HEK293T (cell line): ENCODE measurements at regions not wholly inside any gene's neighbourhood (a gene's known extent, or its start where the extent isn't known, plus 50 kb on each side); places are given as distances from the start of the nearest gene placed in this dataset.

Experiments used
- CTCF ChIA-PET: fragments of 350-600 bp; formaldehyde crosslinking; extraction: SDS; loops from one replicate; lab custom pipeline; 2021; ENCODE audit warnings: antibody characterized with exemption, inconsistent platforms; lab: Yijun Ruan, JAX
- POLR2A ChIA-PET: fragments of 350-600 bp; formaldehyde crosslinking; extraction: SDS; loops from one replicate; lab custom pipeline; 2020; ENCODE audit warnings: antibody characterized with exemption, inconsistent platforms; lab: Yijun Ruan, JAX
- DNase-seq: peaks from one replicate; pipeline ENCODE4 v3.0.0; 2012; ENCODE audit warnings: mixed read lengths; ENCODE audit errors: extremely low spot score
- ARNT ChIP-seq: fragments of 450-650 bp; IDR thresholded peaks from 2 replicates; pipeline ENCODE4 v1.6.1; 2017; ENCODE audit warnings: mild to moderate bottlenecking
- BHLHE40 ChIP-seq: fragments of 450-650 bp; IDR thresholded peaks from 2 replicates; pipeline ENCODE4 v1.6.1; 2016; ENCODE audit warnings: mild to moderate bottlenecking, moderate library complexity, borderline replicate concordance
- CTBP1 ChIP-seq: fragments of 450-650 bp; IDR thresholded peaks from 2 replicates; pipeline ENCODE4 v1.6.1; 2016; ENCODE audit warnings: borderline replicate concordance
- ELF4 ChIP-seq: fragments of 450-650 bp; IDR thresholded peaks from 2 replicates; pipeline ENCODE4 v1.6.1; 2017; ENCODE audit warnings: antibody characterized with exemption
- FOXA1 ChIP-seq: fragments of 450-650 bp; IDR thresholded peaks from 2 replicates; pipeline ENCODE4 v1.6.1; 2016; ENCODE audit warnings: mild to moderate bottlenecking
- FOXK2 ChIP-seq: fragments of 450-650 bp; IDR thresholded peaks from 2 replicates; pipeline ENCODE4 v1.6.1; 2016; ENCODE audit warnings: mild to moderate bottlenecking
- FOXM1 ChIP-seq: fragments of 450-650 bp; IDR thresholded peaks from 2 replicates; pipeline ENCODE4 v1.6.1; 2017; ENCODE audit warnings: mild to moderate bottlenecking, borderline replicate concordance
- HDGF ChIP-seq: fragments of 450-650 bp; IDR thresholded peaks from 2 replicates; pipeline ENCODE4 v1.6.1; 2017; ENCODE audit warnings: antibody characterized with exemption, borderline replicate concordance
- L3MBTL2 ChIP-seq: fragments of 450-650 bp; conservative IDR thresholded peaks from 2 replicates; pipeline ENCODE4 v1.6.1; 2016; ENCODE audit warnings: mild to moderate bottlenecking
- LEF1 ChIP-seq: fragments of 450-650 bp; IDR thresholded peaks from 2 replicates; pipeline ENCODE4 v1.6.1; 2017; ENCODE audit warnings: mild to moderate bottlenecking, borderline replicate concordance
- NFRKB ChIP-seq: fragments of 450-650 bp; IDR thresholded peaks from 2 replicates; pipeline ENCODE4 v1.6.1; 2016; ENCODE audit warnings: mild to moderate bottlenecking, moderate library complexity
- PKNOX1 ChIP-seq: fragments of 450-650 bp; IDR thresholded peaks from 2 replicates; pipeline ENCODE4 v1.6.1; 2016
- SP1 ChIP-seq: fragments of 450-650 bp; IDR thresholded peaks from 2 replicates; pipeline ENCODE4 v1.6.1; 2017
- SUZ12 ChIP-seq: fragments of 450-650 bp; IDR thresholded peaks from 2 replicates; pipeline ENCODE4 v1.6.1; 2016; ENCODE audit warnings: mild to moderate bottlenecking
- TARDBP ChIP-seq: fragments of 450-650 bp; IDR thresholded peaks from 2 replicates; pipeline ENCODE4 v1.6.1; 2016
- ZNF384 ChIP-seq: fragments of 450-650 bp; IDR thresholded peaks from 2 replicates; pipeline ENCODE4 v1.6.1; 2016

GRCh38 chr11:39806652-39807051, 1652.8 kb downstream of the LRRC4C start:
- TF ChIP-seq PKNOX1 (no peak), SP1 (no peak), SUZ12 (no peak), L3MBTL2 (no peak), NFRKB (no peak), ARNT (no peak), CTBP1 (no peak), TARDBP (no peak), FOXM1 (no peak), FOXA1 (no peak), ELF4 (no peak), ZNF384 (no peak)
- ChIA-PET POLR2A (no interaction called here), CTCF (no interaction called here)
- DNase-seq, result no peak

- CTCF ChIA-PET, result interaction anchor here (0.6 kb wide), 1 partner anchor 429 kb away, joined by 3 read pairs; no protein-coding TSS in a partner anchor
- no peak for DNase-seq
- no peak for TF ChIP-seq FOXA1
- POLR2A ChIA-PET, result no interaction called here
Measured at GRCh38 chr11:39804271-39804670, 1655.2 kb downstream of the LRRC4C start.

- ChIA-PET CTCF (no interaction called here), POLR2A (no interaction called here)
- DNase-seq, result no peak
- TF ChIP-seq BHLHE40 (no peak), FOXK2 (no peak), FOXA1 (no peak), HDGF (no peak), ELF4 (no peak), FOXM1 (no peak), ARNT (no peak), SP1 (no peak), NFRKB (no peak), LEF1 (no peak), TARDBP (no peak), PKNOX1 (no peak), SUZ12 (no peak)
Measured at GRCh38 chr11:39786682-39787081, 1672.8 kb downstream of the LRRC4C start.

- TF ChIP-seq FOXK2 (no peak), TARDBP (no peak), BHLHE40 (no peak), ARNT (no peak), HDGF (no peak), NFRKB (no peak), ZNF384 (no peak), CTBP1 (no peak), L3MBTL2 (no peak), FOXM1 (no peak), ELF4 (no peak), SP1 (no peak), LEF1 (no peak)
- ChIA-PET CTCF (no interaction called here), POLR2A (no interaction called here)
- no peak for DNase-seq
Measured at GRCh38 chr11:39786281-39786680, 1673.2 kb downstream of the LRRC4C start.

- TF ChIP-seq L3MBTL2, result no peak
- TF ChIP-seq SUZ12, result no peak
- no peak for TF ChIP-seq ELF4
- no peak for TF ChIP-seq CTBP1
- no peak for TF ChIP-seq NFRKB
- TF ChIP-seq PKNOX1, result no peak
- TF ChIP-seq LEF1, result no peak
- no peak for TF ChIP-seq FOXA1
- no peak for TF ChIP-seq TARDBP
- TF ChIP-seq HDGF, result no peak
- no peak for TF ChIP-seq FOXM1
- no peak for TF ChIP-seq SP1
- no peak for TF ChIP-seq FOXK2
- ChIA-PET POLR2A (no interaction called here), CTCF (no interaction called here)
- DNase-seq, result no peak
Measured at GRCh38 chr11:39784873-39785272, 1674.6 kb downstream of the LRRC4C start.

GRCh38 chr11:39780131-39780530, 1679.3 kb downstream of the LRRC4C start:
- no peak for DNase-seq
- ChIA-PET POLR2A (no interaction called here), CTCF (no interaction called here)

More at GRCh38 chr11:39780131-39780530, 1679.3 kb downstream of the LRRC4C start:
- TF ChIP-seq TARDBP (no peak), LEF1 (no peak), SP1 (no peak), FOXA1 (no peak), PKNOX1 (no peak), L3MBTL2 (no peak), ZNF384 (no peak), HDGF (no peak), SUZ12 (no peak)
